ENCODE measurements at regions not wholly inside any gene's neighbourhood (a gene's known extent, or its start where the extent isn't known, plus 50 kb on each side); places are given as distances from the start of the nearest gene placed in this dataset.

GRCh38 chr7:17560966-17561365 lies 262.5 kb downstream of the AHR start (continued):
- TF ChIP-seq, protein P1, sequence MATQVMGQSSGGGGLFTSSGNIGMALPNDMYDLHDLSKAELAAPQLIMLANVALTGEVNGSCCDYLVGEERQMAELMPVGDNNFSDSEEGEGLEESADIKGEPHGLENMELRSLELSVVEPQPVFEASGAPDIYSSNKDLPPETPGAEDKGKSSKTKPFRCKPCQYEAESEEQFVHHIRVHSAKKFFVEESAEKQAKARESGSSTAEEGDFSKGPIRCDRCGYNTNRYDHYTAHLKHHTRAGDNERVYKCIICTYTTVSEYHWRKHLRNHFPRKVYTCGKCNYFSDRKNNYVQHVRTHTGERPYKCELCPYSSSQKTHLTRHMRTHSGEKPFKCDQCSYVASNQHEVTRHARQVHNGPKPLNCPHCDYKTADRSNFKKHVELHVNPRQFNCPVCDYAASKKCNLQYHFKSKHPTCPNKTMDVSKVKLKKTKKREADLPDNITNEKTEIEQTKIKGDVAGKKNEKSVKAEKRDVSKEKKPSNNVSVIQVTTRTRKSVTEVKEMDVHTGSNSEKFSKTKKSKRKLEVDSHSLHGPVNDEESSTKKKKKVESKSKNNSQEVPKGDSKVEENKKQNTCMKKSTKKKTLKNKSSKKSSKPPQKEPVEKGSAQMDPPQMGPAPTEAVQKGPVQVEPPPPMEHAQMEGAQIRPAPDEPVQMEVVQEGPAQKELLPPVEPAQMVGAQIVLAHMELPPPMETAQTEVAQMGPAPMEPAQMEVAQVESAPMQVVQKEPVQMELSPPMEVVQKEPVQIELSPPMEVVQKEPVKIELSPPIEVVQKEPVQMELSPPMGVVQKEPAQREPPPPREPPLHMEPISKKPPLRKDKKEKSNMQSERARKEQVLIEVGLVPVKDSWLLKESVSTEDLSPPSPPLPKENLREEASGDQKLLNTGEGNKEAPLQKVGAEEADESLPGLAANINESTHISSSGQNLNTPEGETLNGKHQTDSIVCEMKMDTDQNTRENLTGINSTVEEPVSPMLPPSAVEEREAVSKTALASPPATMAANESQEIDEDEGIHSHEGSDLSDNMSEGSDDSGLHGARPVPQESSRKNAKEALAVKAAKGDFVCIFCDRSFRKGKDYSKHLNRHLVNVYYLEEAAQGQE (IDR thresholded peaks at IDR 0.05; ENCODE audit: low read depth, low read length): no peak
- TF ChIP-seq GABPA (IDR thresholded peaks at IDR 0.05; ENCODE audit: low read depth) (no peak), SMC3 (IDR thresholded peaks at IDR 0.05; ENCODE audit: low read depth, low read length) (no peak)

DNA sequence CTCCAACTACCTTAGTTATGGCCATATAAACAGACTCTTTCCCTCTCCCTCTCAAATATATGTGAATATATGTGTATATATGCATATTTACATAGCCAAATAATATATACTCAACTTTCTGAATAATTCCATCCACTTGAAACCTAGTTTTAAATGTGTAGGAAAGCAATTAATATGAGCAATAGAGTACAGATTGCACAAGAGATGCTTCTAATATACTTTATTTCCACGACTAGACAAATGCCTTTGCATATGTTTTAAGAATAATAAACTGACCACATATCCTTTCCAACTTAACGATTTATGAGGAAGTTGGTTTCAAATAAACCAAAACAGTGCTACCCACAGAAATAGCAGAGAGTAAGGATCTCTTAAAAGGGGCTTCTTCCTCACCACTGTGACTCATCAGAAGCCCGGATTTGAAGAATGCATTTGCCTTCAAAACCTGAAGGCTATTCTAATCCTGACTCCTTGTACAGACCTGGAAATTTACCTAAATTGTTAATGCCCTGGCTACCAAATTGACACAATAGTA lies 266.3 kb downstream of the AHR start:
- no peak overlapping the region for H3K4me3 ChIP-seq (ENCODE audit: low read depth in 2 of 2, low read length in 1 of 2)
- H3K36me3 ChIP-seq (replicated peaks in 1 of 2; ENCODE audit: control insufficient read depth in 1 of 2, insufficient read depth in 2 of 2, low read length in 1 of 2): no peaks in the 10 kb centered on the region
- 6% methylated on average over 3 of the region's 3 CpGs for WGBS (ENCODE audit: low lambda C conversion rate)
- no peak overlapping the region for H2AFZ ChIP-seq (ENCODE audit: low read depth)
- H3K4me1 ChIP-seq (ENCODE audit: control insufficient read depth in 1 of 2, insufficient read depth in 2 of 2, low read depth in 1 of 2, low read length in 1 of 2): no peaks in the 10 kb centered on the region
- H3K9me3 ChIP-seq: no peaks in the 10 kb centered on the region
- CTCF ChIA-PET: no interaction called here
- no peak overlapping the region for H3K27ac ChIP-seq (ENCODE audit: low read depth in 2 of 2, low read length in 1 of 2)
- H3K27me3 ChIP-seq (ENCODE audit: insufficient read depth): no peaks in the 10 kb centered on the region
- no peaks in the 10 kb centered on the region for H3K9me2 ChIP-seq
- no peaks in the 10 kb centered on the region for H3F3A ChIP-seq (replicated peaks; ENCODE audit: insufficient read depth)
- H3K4me2 ChIP-seq: no peak overlapping the region
- no peak for DNase-seq
- POLR2A ChIA-PET: no interaction called here
- no peaks in the 10 kb centered on the region for H4K20me1 ChIP-seq (ENCODE audit: insufficient read depth)
- no peak overlapping the region for H3K9ac ChIP-seq
- no peaks in the 10 kb centered on the region for H3K79me2 ChIP-seq (ENCODE audit: insufficient read depth)
- no peak for TF ChIP-seq JUND (IDR thresholded peaks at IDR 0.05)
- no peak for TF ChIP-seq SMC3 (IDR thresholded peaks at IDR 0.05; ENCODE audit: low read depth, low read length)
- no peak for TF ChIP-seq YY1 (IDR thresholded peaks at IDR 0.05; ENCODE audit: low read depth)
- no peak for TF ChIP-seq NFIC (IDR thresholded peaks at IDR 0.05; ENCODE audit: borderline replicate concordance)
- TF ChIP-seq RCOR1 (IDR thresholded peaks at IDR 0.05; ENCODE audit: low read length): no peak
- TF ChIP-seq, protein P1 (IDR thresholded peaks at IDR 0.05; ENCODE audit: low read depth, low read length): no peak
- TF ChIP-seq, protein P2, sequence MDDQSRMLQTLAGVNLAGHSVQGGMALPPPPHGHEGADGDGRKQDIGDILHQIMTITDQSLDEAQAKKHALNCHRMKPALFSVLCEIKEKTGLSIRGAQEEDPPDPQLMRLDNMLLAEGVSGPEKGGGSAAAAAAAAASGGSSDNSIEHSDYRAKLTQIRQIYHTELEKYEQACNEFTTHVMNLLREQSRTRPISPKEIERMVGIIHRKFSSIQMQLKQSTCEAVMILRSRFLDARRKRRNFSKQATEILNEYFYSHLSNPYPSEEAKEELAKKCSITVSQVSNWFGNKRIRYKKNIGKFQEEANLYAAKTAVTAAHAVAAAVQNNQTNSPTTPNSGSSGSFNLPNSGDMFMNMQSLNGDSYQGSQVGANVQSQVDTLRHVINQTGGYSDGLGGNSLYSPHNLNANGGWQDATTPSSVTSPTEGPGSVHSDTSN (IDR thresholded peaks at IDR 0.05): no peak
- TF ChIP-seq MXI1 (IDR thresholded peaks at IDR 0.05; ENCODE audit: low read depth, low read length): no peak
- TF ChIP-seq, protein P3, sequence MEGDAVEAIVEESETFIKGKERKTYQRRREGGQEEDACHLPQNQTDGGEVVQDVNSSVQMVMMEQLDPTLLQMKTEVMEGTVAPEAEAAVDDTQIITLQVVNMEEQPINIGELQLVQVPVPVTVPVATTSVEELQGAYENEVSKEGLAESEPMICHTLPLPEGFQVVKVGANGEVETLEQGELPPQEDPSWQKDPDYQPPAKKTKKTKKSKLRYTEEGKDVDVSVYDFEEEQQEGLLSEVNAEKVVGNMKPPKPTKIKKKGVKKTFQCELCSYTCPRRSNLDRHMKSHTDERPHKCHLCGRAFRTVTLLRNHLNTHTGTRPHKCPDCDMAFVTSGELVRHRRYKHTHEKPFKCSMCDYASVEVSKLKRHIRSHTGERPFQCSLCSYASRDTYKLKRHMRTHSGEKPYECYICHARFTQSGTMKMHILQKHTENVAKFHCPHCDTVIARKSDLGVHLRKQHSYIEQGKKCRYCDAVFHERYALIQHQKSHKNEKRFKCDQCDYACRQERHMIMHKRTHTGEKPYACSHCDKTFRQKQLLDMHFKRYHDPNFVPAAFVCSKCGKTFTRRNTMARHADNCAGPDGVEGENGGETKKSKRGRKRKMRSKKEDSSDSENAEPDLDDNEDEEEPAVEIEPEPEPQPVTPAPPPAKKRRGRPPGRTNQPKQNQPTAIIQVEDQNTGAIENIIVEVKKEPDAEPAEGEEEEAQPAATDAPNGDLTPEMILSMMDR (IDR thresholded peaks at IDR 0.05): no peak
- TF ChIP-seq POLR2AphosphoS5 (IDR thresholded peaks at IDR 0.05; ENCODE audit: low read depth, low read length): no peak
- TF ChIP-seq, protein P4, sequence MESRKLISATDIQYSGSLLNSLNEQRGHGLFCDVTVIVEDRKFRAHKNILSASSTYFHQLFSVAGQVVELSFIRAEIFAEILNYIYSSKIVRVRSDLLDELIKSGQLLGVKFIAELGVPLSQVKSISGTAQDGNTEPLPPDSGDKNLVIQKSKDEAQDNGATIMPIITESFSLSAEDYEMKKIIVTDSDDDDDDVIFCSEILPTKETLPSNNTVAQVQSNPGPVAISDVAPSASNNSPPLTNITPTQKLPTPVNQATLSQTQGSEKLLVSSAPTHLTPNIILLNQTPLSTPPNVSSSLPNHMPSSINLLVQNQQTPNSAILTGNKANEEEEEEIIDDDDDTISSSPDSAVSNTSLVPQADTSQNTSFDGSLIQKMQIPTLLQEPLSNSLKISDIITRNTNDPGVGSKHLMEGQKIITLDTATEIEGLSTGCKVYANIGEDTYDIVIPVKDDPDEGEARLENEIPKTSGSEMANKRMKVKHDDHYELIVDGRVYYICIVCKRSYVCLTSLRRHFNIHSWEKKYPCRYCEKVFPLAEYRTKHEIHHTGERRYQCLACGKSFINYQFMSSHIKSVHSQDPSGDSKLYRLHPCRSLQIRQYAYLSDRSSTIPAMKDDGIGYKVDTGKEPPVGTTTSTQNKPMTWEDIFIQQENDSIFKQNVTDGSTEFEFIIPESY (IDR thresholded peaks at IDR 0.05; ENCODE audit: borderline replicate concordance, low read depth): no peak
- no peak for TF ChIP-seq RFX5 (IDR thresholded peaks at IDR 0.05; ENCODE audit: low read length)
- no peak for TF ChIP-seq USF1 (IDR thresholded peaks at IDR 0.05; ENCODE audit: borderline replicate concordance, low read depth)
- TF ChIP-seq EZH2phosphoT487 (IDR thresholded peaks at IDR 0.05; ENCODE audit: borderline replicate concordance, low read depth): no peak
- no peak for TF ChIP-seq NRF1 (IDR thresholded peaks at IDR 0.05; ENCODE audit: low read depth, low read length)
- no peak for TF ChIP-seq EP300 (IDR thresholded peaks at IDR 0.05; ENCODE audit: borderline replicate concordance in 1 of 2, low read depth in 1 of 2, low read length in 1 of 2)
- no peak for TF ChIP-seq SIN3A (IDR thresholded peaks at IDR 0.05; ENCODE audit: borderline replicate concordance, low read depth, low read length)

Data from SK-N-SH (cell line).